ENCODE measurements at regions not wholly inside any gene's neighbourhood (a gene's known extent, or its start where the extent isn't known, plus 50 kb on each side); places are given as distances from the start of the nearest gene placed in this dataset.
"Not testable (repeated sequence)": the region's sequence is repeated elsewhere in the genome, so short reads cannot be mapped to it uniquely, and the experiment has no call there.

DNA sequence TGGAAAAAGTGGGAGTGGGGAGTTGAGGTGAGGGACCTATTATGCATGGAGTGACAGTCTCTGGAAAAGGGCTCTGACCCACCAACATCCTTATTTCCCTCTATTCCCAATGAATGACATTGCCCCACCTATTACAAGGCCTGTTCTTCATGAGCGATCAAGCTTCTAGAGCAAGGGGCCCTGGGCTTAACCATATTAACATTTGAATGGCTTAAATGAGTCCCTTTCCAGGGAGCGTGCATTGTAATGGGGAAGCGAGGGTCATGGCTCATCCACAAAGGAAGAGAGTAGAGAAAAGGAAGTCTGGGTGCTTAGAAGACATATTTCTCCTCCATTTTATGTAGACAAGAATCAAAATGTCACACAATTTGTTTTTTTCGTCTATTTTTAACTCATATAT is 255.5 kb downstream of the CAAP1 start:
- no peaks in the 10 kb centered on the region for H3K36me3 ChIP-seq (ENCODE audit: insufficient read depth, low read length)
- H2AFZ ChIP-seq (ENCODE audit: low read length): no peak overlapping the region
- H3K4me3 ChIP-seq (ENCODE audit: insufficient read depth, low read length): no peak overlapping the region
- TF ChIP-seq CTCF (IDR thresholded peaks at IDR 0.05; ENCODE audit: extremely low read depth, low read depth, low read length): no peak
- H3K79me2 ChIP-seq (ENCODE audit: insufficient read depth, low read length): no peaks in the 10 kb centered on the region
- DNase-seq (ENCODE audit: insufficient read length, low spot score, missing footprints): no peak
- no peak overlapping the region for H3K4me2 ChIP-seq (ENCODE audit: insufficient read depth, low read length)
- H3K9me3 ChIP-seq (ENCODE audit: low read depth, low read length): no peaks in the 10 kb centered on the region
- no peaks in the 10 kb centered on the region for H3K27me3 ChIP-seq (ENCODE audit: insufficient read depth, low read length)
- H4K20me1 ChIP-seq (ENCODE audit: insufficient read depth, low read length): no peaks in the 10 kb centered on the region
- H3K27ac ChIP-seq (ENCODE audit: low read depth, low read length): no peak overlapping the region
- no peaks in the 10 kb centered on the region for H3K4me1 ChIP-seq (ENCODE audit: insufficient read depth, low read length)

GRCh38 chr9:26613851-26614350 is 278.7 kb downstream of the CAAP1 start:
- H3K27ac ChIP-seq (ENCODE audit: low read depth, low read length); H3K36me3 ChIP-seq (ENCODE audit: insufficient read depth, low read length); H3K27me3 ChIP-seq (ENCODE audit: insufficient read depth, low read length); H2AFZ ChIP-seq (ENCODE audit: low read length); H3K4me3 ChIP-seq (ENCODE audit: insufficient read depth, low read length); H3K79me2 ChIP-seq (ENCODE audit: insufficient read depth, low read length); H3K4me2 ChIP-seq (ENCODE audit: insufficient read depth, low read length); H3K9me3 ChIP-seq (ENCODE audit: low read depth, low read length); H4K20me1 ChIP-seq (ENCODE audit: insufficient read depth, low read length); H3K4me1 ChIP-seq (ENCODE audit: insufficient read depth, low read length); DNase-seq (ENCODE audit: insufficient read length, low spot score, missing footprints): not testable (repeated sequence)

DNA sequence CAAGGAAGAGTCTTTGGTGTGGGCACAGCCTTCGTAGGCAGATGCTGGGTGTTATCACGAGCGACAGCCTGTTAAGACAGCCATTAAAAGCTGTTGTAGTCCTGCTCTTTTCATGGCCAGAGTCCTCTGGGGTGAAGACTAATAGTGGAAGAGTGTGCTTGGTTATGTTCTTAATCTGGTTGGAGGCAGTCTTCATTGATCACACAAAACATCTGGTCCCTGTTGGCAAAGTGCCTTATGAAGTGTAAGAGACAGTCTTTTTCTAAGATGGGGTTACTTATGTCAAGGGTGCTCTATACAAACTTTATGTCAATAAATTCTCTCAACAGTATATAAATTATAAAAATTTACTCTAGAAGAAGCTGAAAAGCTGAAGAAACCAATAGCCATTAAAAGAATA is 280.4 kb downstream of the CAAP1 start:
- no peak for DNase-seq (ENCODE audit: insufficient read length, low spot score, missing footprints)
- TF ChIP-seq CTCF (IDR thresholded peaks at IDR 0.05; ENCODE audit: extremely low read depth, low read depth, low read length): no peak

DNA sequence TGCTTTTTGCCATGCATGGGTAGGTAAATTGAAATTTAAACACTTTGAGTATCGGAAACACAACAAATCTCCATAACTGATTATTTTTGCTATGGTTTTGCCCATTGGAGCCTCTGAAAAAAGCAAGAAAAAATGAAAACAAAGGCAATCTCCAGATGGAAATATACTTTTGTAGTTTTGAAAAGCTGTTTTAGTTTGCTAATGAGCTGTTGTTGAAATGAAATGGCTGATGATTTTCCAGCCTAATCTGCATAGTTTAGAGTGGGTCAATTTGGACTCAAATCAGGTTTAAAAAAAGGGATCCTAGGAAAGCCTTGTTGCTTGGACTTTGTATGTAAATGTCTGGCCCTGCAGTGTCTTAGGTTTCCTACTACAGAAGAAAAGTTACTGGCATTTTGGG is 285.8 kb downstream of the CAAP1 start:
- Histone ChIP-seq H3K27me3 (ENCODE audit: insufficient read depth, low read length) (no peaks in the 10 kb centered on the region), H3K36me3 (ENCODE audit: insufficient read depth, low read length) (no peaks in the 10 kb centered on the region), H3K4me3 (ENCODE audit: insufficient read depth, low read length) (no peak overlapping the region), H3K4me1 (ENCODE audit: insufficient read depth, low read length) (no peaks in the 10 kb centered on the region), H2AFZ (ENCODE audit: low read length) (no peak overlapping the region), H3K9me3 (ENCODE audit: low read depth, low read length) (no peaks in the 10 kb centered on the region), H3K79me2 (ENCODE audit: insufficient read depth, low read length) (no peaks in the 10 kb centered on the region), H4K20me1 (ENCODE audit: insufficient read depth, low read length) (no peaks in the 10 kb centered on the region), H3K27ac (ENCODE audit: low read depth, low read length) (no peak overlapping the region), H3K4me2 (ENCODE audit: insufficient read depth, low read length) (no peak overlapping the region)
- DNase-seq (ENCODE audit: insufficient read length, low spot score, missing footprints): no peak
- TF ChIP-seq CTCF (IDR thresholded peaks at IDR 0.05; ENCODE audit: extremely low read depth, low read depth, low read length): no peak

More for the DNA sequence above, 280.4 kb downstream of the CAAP1 start:
- Histone ChIP-seq H3K4me3 (ENCODE audit: insufficient read depth, low read length) (no peak overlapping the region), H4K20me1 (ENCODE audit: insufficient read depth, low read length) (no peaks in the 10 kb centered on the region), H3K9me3 (ENCODE audit: low read depth, low read length) (no peaks in the 10 kb centered on the region), H3K36me3 (ENCODE audit: insufficient read depth, low read length) (no peaks in the 10 kb centered on the region), H2AFZ (ENCODE audit: low read length) (no peak overlapping the region), H3K4me1 (ENCODE audit: insufficient read depth, low read length) (no peaks in the 10 kb centered on the region), H3K4me2 (ENCODE audit: insufficient read depth, low read length) (no peak overlapping the region), H3K27ac (ENCODE audit: low read depth, low read length) (no peak overlapping the region), H3K79me2 (ENCODE audit: insufficient read depth, low read length) (no peaks in the 10 kb centered on the region), H3K27me3 (ENCODE audit: insufficient read depth, low read length) (no peaks in the 10 kb centered on the region)

Data from osteoblast (primary cell).